GM12872 (cell line): ENCODE measurements at regions not wholly inside any gene's neighbourhood (a gene's known extent, or its start where the extent isn't known, plus 50 kb on each side); places are given as distances from the start of the nearest gene placed in this dataset.

Experiments
- TF ChIP-seq, protein P1 (sequence below): IDR thresholded peaks from 3 replicates; pipeline ENCODE4 v1.5.1; 2011; ENCODE audit warnings: low read depth, mild to moderate bottlenecking, low read length, moderate library complexity; ENCODE audit not compliant: insufficient read depth

DNA sequence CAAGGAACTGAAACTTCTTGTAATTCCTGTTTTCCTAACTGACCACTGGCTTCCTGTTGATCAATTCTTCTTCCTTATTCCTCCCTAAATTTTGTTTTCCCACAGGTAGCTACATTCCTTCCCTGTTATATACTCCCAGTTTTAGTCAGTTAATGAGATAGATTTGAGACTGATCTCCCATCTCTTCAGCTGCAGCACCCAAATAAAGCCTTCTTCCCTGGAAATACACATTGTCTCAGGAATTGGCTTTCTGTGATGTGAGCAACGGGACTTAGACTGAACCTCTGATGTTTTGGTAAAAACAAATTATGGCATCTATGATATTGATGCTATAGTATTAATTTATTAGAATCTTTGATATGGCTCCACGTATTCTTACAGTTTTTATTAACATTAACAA lies 617.3 kb upstream of the ST8SIA4 start:
- TF ChIP-seq, protein P1, sequence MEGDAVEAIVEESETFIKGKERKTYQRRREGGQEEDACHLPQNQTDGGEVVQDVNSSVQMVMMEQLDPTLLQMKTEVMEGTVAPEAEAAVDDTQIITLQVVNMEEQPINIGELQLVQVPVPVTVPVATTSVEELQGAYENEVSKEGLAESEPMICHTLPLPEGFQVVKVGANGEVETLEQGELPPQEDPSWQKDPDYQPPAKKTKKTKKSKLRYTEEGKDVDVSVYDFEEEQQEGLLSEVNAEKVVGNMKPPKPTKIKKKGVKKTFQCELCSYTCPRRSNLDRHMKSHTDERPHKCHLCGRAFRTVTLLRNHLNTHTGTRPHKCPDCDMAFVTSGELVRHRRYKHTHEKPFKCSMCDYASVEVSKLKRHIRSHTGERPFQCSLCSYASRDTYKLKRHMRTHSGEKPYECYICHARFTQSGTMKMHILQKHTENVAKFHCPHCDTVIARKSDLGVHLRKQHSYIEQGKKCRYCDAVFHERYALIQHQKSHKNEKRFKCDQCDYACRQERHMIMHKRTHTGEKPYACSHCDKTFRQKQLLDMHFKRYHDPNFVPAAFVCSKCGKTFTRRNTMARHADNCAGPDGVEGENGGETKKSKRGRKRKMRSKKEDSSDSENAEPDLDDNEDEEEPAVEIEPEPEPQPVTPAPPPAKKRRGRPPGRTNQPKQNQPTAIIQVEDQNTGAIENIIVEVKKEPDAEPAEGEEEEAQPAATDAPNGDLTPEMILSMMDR, result no peak

DNA sequence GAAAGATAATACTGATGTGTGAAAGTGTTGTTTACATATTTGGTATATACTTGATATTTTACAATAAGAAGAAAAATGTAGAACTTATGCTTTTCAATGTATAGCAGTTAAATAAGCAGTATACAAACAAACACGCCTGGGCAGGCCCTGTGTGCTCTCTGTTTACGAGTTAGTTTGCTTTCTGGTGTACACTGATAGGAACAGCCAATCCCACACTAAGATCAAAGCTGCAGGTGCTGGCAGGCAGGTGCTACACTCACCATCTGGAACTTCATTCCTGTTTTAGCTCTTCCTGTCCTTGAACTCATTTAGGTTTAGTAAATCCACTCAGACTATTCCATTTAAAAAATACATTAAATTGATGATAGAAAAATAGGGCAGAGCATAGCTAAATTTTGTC lies 614.7 kb upstream of the ST8SIA4 start:
- TF ChIP-seq, protein P1, result no peak

DNA sequence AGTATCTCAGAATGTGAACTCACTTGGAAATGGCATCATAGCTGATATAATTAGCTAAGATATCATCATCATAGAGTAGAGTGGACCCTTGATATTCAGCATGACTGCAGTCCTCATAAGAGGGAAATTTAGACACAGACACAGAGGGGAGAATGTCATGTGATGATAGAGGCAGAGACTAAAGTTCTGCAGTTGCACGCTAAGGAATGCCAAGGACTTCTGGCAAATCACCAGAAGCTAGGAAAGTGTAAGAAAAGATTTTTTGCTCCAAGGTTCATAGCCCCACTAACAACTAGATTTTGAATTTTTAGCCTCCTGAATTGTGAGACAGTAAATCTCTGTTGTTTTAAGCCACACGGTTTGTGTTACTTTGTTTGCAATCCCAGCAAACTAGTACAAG lies 612.6 kb upstream of the ST8SIA4 start:
- TF ChIP-seq, protein P1, result no peak

DNA sequence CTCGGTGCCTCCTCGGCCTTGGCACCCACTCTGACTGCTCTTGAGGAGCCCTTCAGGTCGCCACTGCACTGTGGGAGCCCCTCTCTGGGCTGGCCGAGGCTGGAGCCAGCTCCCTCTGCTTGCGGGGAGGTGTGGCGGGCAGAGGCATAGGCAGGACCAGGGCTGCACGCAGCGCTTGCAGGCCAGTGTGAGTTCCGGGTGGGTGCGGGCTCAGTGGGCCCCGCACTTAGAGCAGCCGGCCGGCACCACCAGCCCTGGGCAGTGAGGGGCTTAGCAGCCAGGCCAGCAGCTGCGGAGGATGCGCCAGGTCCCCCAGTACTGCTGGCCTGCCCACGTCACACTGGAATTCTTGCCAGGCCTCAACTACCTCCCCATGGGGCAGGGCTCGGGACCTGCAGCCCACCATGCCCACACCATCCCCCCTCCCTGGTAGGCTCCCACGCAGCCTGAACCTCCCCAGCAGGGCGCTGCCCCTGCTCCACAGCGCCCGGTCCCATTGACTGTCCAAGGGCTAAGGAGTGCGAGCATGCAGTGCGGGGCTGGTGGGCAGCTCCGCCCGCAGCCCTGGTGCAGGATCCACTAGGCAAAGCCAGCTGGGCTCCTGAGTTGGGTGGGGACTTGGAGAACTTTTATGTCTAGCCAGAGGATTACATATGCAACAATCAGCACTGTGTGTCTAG lies 602.9 kb upstream of the ST8SIA4 start:
- TF ChIP-seq, protein P1, result no peak

DNA sequence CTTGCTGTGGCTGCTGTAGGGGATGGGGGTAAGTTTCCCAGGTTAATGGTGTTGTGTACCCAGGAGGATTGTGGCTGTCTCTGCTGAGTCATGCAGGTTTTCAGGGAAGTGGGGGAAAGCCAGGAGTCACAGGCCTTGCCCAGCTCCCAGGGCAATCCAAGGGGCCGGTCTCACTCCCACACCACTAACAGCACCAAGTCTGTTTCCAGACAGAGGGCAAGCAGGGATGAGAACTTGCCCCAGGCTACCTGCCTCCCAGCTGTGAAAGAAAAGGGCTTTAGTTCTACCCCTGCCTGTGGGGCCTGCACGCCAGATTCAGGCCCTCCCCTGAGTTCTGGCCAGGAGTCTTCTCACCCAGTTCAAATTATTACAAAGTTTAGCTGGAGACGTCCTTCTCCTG lies 579.8 kb upstream of the ST8SIA4 start:
- TF ChIP-seq, protein P1, result no peak

DNA sequence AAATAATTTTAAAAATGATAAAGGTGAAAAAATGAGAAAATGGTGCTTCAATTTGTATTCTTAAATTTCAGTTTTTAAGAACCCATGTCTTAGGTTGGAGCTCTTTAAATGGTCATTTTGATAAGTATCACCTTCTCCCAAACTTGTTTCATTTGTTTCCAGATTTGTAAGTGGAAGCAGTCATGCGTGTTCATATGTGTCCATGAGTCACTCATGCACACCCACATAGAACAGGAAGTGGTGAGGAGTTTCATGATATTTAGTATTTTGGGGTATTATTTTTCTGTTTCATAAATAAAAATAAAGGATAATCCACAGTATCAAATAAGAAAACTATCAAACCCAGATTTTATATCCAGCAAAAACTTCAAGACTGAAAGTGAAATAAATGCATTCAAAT lies 570.4 kb upstream of the ST8SIA4 start:
- TF ChIP-seq, protein P1, result no peak

DNA sequence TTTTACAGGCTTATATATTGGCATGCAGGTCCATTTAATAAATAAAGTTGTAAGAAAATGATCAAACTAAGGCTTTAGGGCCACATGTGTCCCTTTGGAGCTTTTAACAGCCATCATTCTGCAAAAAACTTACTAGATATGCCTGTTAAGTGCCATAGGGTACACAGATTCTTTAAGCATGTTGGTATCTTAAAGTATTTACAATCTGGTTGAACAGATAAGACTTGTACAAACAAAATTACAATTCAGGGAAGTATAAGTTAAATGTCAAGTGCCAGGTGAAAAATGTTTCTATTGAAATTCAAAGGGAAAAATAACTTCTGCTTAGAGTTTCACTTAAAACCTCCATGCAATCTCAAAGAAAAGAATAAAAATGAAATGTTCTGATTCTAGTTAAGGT lies 558.4 kb upstream of the ST8SIA4 start:
- TF ChIP-seq, protein P1, result no peak
